Vagina (tissue), 2 donors: ENCODE measurements at regions not wholly inside any gene's neighbourhood (a gene's known extent, or its start where the extent isn't known, plus 50 kb on each side); places are given as distances from the start of the nearest gene placed in this dataset.

Experiments used
- DNase-seq, 2 donors: peaks; one replicate each; pipeline ENCODE4 v3.0.0-alpha.2; 2017; ENCODE audit errors: extremely low spot score in 2 of 2
- H3K27ac ChIP-seq: fragments of 200-600 bp; sonication (generic); one replicate; pipeline ENCODE4 v1.5.1; 2019
- H3K27me3 ChIP-seq: fragments of 200-600 bp; sonication (generic); one replicate; pipeline ENCODE4 v1.5.1; 2019
- H3K36me3 ChIP-seq, 2 donors: fragments of 200-600 bp; sonication (generic); one replicate each; pipeline ENCODE4 v1.5.1; 2017 to 2019
- H3K4me1 ChIP-seq: fragments of 200-600 bp; sonication (generic); one replicate; pipeline ENCODE4 v1.5.1; 2019
- H3K4me3 ChIP-seq, 2 donors: fragments of 200-600 bp; sonication (generic); 1 replicate in 1 of 2; 2 replicates in 1 of 2; pipeline ENCODE4 v1.5.1; 2016 to 2019
- H3K9me3 ChIP-seq: fragments of 200-600 bp; sonication (generic); one replicate; pipeline ENCODE4 v1.5.1; 2019
- POLR2A ChIP-seq, 2 donors: fragments of 450-650 bp; IDR thresholded peaks; one replicate each; pipeline ENCODE4 v1.6.1; 2017; ENCODE audit warnings: antibody characterized with exemption in 2 of 2, mild to moderate bottlenecking in 2 of 2, moderate library complexity in 2 of 2
- POLR2AphosphoS5 ChIP-seq, 2 donors: sonication (generic); formaldehyde crosslinking; IDR thresholded peaks; one replicate each; pipeline ENCODE4 v1.9.0; 2017; ENCODE audit warnings: antibody characterized with exemption in 2 of 2, mild to moderate bottlenecking in 2 of 2, low read depth in 1 of 2; ENCODE audit not compliant: insufficient read depth in 1 of 2
- intact Hi-C: fragments of 100-400 bp; cut with DNase I; formaldehyde crosslinking; loops from one replicate; pipeline ENCODE4 v1.15.1; 2023
- TF ChIP-seq, protein P1 (sequence below), 3 experiments: fragments of 450-650 bp in 2 of 3; fragments of 200-600 bp in 1 of 3; sonication (generic) in 1 of 3; IDR thresholded peaks; one replicate each; pipeline ENCODE4 v1.5.1; 2017 to 2019; ENCODE audit warnings: antibody characterized with exemption in 3 of 3, mild to moderate bottlenecking in 2 of 3, moderate library complexity in 2 of 3

DNA sequence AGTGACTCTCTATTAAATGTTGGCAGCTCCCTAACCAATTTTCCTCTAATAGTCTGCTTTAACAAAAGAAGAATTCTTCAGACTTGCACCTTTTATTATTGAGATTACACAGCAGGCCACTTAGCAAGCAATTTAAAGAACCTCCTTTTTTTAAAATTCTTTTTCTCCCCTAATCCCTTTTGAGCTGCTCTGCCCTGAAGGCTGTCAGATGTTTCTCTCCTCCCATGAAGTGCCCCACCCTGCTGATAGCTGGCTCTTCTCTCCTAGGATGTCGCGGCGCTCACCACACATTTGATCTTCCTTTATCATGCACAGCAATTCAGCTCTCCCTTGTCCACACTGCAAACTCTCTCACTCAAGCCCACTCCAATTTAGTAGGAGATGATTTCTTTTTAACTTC lies 1471.1 kb upstream of the ACO1 start:
- no peaks in the 10 kb centered on the region for H3K27me3 ChIP-seq
- no peak overlapping the region for H3K4me3 ChIP-seq
- TF ChIP-seq POLR2AphosphoS5 (IDR thresholded peaks at IDR 0.05; ENCODE audit: insufficient read depth in 1 of 2, low read depth in 1 of 2): no peak
- no peaks in the 10 kb centered on the region for H3K36me3 ChIP-seq
- intact Hi-C loops: no loop called here
- no peak for DNase-seq
- no peaks in the 10 kb centered on the region for H3K4me1 ChIP-seq
- no peak overlapping the region for H3K27ac ChIP-seq
- H3K9me3 ChIP-seq: no peaks in the 10 kb centered on the region

DNA sequence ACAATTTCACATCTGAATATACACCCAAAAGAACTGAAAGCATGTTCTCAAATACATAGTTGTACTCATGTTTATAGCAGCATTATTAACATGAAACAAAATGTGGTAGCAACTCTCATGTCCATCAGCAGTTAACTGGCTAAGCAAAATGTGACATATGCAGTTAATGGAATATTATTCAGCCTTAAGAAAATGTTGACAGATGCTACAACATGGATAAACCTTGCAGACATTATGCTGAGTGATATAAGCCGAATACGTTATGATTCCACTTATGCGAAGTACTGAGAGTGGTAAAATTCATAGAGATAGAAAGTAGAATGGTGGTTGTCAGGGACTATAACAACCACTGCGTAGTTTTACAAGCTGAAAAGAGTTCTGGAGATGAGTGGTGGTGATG lies 1469.0 kb upstream of the ACO1 start:
- TF ChIP-seq POLR2A (IDR thresholded peaks at IDR 0.05): no peak
- no peak for TF ChIP-seq POLR2AphosphoS5 (IDR thresholded peaks at IDR 0.05; ENCODE audit: insufficient read depth in 1 of 2, low read depth in 1 of 2)
- TF ChIP-seq, protein P1, sequence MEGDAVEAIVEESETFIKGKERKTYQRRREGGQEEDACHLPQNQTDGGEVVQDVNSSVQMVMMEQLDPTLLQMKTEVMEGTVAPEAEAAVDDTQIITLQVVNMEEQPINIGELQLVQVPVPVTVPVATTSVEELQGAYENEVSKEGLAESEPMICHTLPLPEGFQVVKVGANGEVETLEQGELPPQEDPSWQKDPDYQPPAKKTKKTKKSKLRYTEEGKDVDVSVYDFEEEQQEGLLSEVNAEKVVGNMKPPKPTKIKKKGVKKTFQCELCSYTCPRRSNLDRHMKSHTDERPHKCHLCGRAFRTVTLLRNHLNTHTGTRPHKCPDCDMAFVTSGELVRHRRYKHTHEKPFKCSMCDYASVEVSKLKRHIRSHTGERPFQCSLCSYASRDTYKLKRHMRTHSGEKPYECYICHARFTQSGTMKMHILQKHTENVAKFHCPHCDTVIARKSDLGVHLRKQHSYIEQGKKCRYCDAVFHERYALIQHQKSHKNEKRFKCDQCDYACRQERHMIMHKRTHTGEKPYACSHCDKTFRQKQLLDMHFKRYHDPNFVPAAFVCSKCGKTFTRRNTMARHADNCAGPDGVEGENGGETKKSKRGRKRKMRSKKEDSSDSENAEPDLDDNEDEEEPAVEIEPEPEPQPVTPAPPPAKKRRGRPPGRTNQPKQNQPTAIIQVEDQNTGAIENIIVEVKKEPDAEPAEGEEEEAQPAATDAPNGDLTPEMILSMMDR (IDR thresholded peaks at IDR 0.05): no peak
- Histone ChIP-seq H3K4me3 (no peak overlapping the region), H3K4me1 (no peaks in the 10 kb centered on the region), H3K27ac (no peak overlapping the region), H3K36me3 (no peaks in the 10 kb centered on the region), H3K27me3 (no peaks in the 10 kb centered on the region), H3K9me3 (no peaks in the 10 kb centered on the region)
- DNase-seq: no peak
- intact Hi-C loops: no loop called here

DNA sequence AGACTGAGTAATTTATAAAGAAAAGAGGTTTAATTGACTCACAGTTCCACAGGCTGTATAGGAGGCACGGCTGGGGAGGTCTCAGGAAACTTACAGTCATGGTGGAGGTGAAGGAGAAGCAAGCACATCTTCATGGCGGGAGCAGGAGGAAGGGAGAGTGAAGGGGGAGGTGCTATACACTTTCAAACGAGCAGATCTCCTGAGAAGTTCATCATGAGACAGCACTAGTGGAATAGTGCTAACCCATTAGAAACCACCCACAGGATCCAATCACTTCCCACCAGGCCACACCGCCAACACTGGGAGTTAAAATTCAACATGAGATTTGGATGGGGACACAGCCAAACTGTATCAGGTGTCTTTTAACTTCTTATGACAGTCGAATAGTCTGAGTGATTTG lies 1459.3 kb upstream of the ACO1 start:
- no peak for DNase-seq
- Histone ChIP-seq H3K4me1 (no peaks in the 10 kb centered on the region), H3K9me3 (no peaks in the 10 kb centered on the region), H3K27ac (no peak overlapping the region), H3K27me3 (no peaks in the 10 kb centered on the region), H3K36me3 (no peaks in the 10 kb centered on the region), H3K4me3 (no peak overlapping the region)
- intact Hi-C loops: no loop called here
- TF ChIP-seq POLR2A (IDR thresholded peaks at IDR 0.05): no peak
- TF ChIP-seq POLR2AphosphoS5 (IDR thresholded peaks at IDR 0.05; ENCODE audit: insufficient read depth in 1 of 2, low read depth in 1 of 2): no peak
- TF ChIP-seq, protein P1 (IDR thresholded peaks at IDR 0.05): no peak

DNA sequence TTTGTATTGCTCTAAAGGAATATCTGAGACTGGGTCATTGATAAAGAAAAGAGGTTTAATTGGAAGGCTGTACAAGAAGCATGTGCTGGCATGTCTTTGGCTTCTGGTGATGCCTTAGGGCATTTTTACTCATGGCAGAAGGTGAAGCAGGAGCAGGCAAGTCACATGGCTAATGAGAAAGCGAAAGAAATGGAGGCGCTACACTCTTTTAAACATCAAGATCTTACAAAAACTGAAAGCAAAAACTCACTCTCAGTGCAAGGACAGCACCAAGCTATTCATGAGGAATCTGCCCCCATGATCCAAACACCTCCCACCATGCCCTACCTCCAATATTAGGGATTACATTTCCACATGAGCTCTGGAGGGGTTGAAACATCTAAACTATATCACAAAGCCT lies 1458.8 kb upstream of the ACO1 start:
- Histone ChIP-seq H3K27me3 (no peaks in the 10 kb centered on the region), H3K4me3 (no peak overlapping the region)

DNA sequence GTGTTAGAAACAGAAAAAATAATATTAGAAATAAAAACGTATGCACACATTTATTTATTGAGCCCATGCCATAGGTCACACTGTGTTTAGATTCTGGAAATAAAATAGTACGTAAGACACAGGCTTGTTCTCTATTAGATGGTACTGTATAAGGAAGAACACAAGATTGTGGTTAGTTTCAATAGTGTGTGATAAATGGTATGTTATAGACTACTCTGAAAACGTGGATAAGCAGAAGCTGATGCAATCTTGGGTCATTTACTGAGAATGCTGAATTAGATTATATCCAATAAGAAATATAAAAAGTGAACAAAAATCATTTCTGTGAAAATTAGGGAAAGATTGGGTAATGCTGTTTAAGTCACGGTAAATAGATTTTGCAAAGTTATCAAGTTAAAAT lies 1456.4 kb upstream of the ACO1 start:
- H3K27me3 ChIP-seq: no peaks in the 10 kb centered on the region
- no peak overlapping the region for H3K4me3 ChIP-seq
- H3K9me3 ChIP-seq: no peaks in the 10 kb centered on the region
- no peaks in the 10 kb centered on the region for H3K4me1 ChIP-seq
- intact Hi-C loops: no loop called here
- no peak for DNase-seq
- no peaks in the 10 kb centered on the region for H3K36me3 ChIP-seq
- H3K27ac ChIP-seq: no peak overlapping the region
- TF ChIP-seq POLR2A (IDR thresholded peaks at IDR 0.05) (no peak), POLR2AphosphoS5 (IDR thresholded peaks at IDR 0.05; ENCODE audit: insufficient read depth in 1 of 2, low read depth in 1 of 2) (no peak)
- TF ChIP-seq, protein P1 (IDR thresholded peaks at IDR 0.05): no peak

More for the DNA sequence above, 1458.8 kb upstream of the ACO1 start:
- intact Hi-C loops: no loop called here
- DNase-seq: no peak
- Histone ChIP-seq H3K27ac (no peak overlapping the region), H3K4me1 (no peaks in the 10 kb centered on the region), H3K36me3 (no peaks in the 10 kb centered on the region), H3K9me3 (no peaks in the 10 kb centered on the region)
- TF ChIP-seq POLR2A (IDR thresholded peaks at IDR 0.05) (no peak), POLR2AphosphoS5 (IDR thresholded peaks at IDR 0.05; ENCODE audit: insufficient read depth in 1 of 2, low read depth in 1 of 2) (no peak)
- TF ChIP-seq, protein P1 (IDR thresholded peaks at IDR 0.05): no peak

DNA sequence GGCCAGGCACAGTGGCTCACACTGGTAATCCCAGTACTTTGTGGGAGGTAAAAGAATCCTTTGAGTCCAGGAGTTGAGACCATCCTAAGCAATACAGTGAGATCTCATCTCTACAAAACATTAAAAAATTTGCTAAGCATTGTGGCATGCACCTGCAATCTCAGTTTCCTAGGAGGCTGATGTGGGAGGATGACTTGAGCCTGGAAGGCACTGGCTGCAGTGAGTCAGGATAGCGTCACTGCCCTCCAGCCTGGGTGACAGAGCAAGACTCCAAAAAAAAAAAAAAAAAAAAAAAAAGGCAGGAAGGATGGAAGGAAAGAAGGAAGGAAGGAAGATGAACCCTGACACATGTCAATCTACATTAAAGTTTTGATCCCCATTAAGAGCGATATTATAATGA lies 1452.2 kb upstream of the ACO1 start:
- Histone ChIP-seq H3K36me3 (no peaks in the 10 kb centered on the region), H3K9me3 (no peaks in the 10 kb centered on the region), H3K4me1 (no peaks in the 10 kb centered on the region), H3K27ac (no peak overlapping the region), H3K4me3 (no peak overlapping the region), H3K27me3 (no peaks in the 10 kb centered on the region)
- intact Hi-C loops: no loop called here
- no peak for DNase-seq
- no peak for TF ChIP-seq POLR2A (IDR thresholded peaks at IDR 0.05)
- no peak for TF ChIP-seq POLR2AphosphoS5 (IDR thresholded peaks at IDR 0.05; ENCODE audit: insufficient read depth in 1 of 2, low read depth in 1 of 2)
- TF ChIP-seq, protein P1 (IDR thresholded peaks at IDR 0.05): no peak
